ENCODE measurements at regions not wholly inside any gene's neighbourhood (a gene's known extent, or its start where the extent isn't known, plus 50 kb on each side); places are given as distances from the start of the nearest gene placed in this dataset.

GRCh38 chr10:27345455-27345920, 104.9 kb upstream of the ACBD5 start:
- intact Hi-C loops (cut with micrococcal nuclease) (no loop called here), dilution Hi-C loops (cut with MboI; ENCODE audit: extremely low pct_ligation_motif_present, low sequenced_read_pairs) (no loop called here)
- ChIA-PET CTCF (interaction anchor here (1.1 to 1.5 kb wide), 2 partner anchors 25 to 122 kb away, joined by 3 to 4 read pairs; no protein-coding TSS in a partner anchor), POLR2A (no interaction called here)
- H3K9ac ChIP-seq (replicated peaks; ENCODE audit: extremely low read depth, insufficient read depth, low read length): no peak overlapping the region
- peaks cover 4 to 11% of the 10 kb centered on the region in 2 experiments for H3K27me3 ChIP-seq (ENCODE audit: control insufficient read depth in 2 of 2, insufficient read depth in 2 of 2, low read length in 2 of 2)
- no TSS peak for BruUV-seq (replicated peaks)
- FAIRE-seq (peak; percentile 12), DNase-seq (ENCODE audit: low read depth, low spot score) (no peak)
- TF ChIP-seq JUN (IDR thresholded peaks at IDR 0.05; ENCODE audit: borderline replicate concordance, insufficient read depth, insufficient read length, low read depth) (no peak), GATA2 (IDR thresholded peaks at IDR 0.05; ENCODE audit: insufficient read depth, insufficient read length, low read depth, low read length) (no peak), FOS (IDR thresholded peaks at IDR 0.05; ENCODE audit: borderline replicate concordance, insufficient read depth, low read length) (no peak), MYC (IDR thresholded peaks at IDR 0.05; ENCODE audit: low read depth, low read length) (no peak), POLR2AphosphoS5 (IDR thresholded peaks at IDR 0.05; ENCODE audit: insufficient read depth, low read depth, low read length) (no peak), MAX (IDR thresholded peaks at IDR 0.05; ENCODE audit: insufficient read depth, insufficient read length) (no peak), CTCF (IDR thresholded peaks at IDR 0.05; ENCODE audit: extremely low read depth in 1 of 2, insufficient read depth in 1 of 2, low read depth in 1 of 2, low read length in 2 of 2) (no peak), EZH2 (IDR thresholded peaks at IDR 0.05; ENCODE audit: borderline replicate concordance, low read depth, low read length, severe bottlenecking) (no peak), POLR2A (IDR thresholded peaks at IDR 0.05; ENCODE audit: low read depth, low read length) (no peak)
- H3K9me3 ChIP-seq (replicated peaks; ENCODE audit: control insufficient read depth, insufficient read depth, low read length): no peaks in the 10 kb centered on the region
- H3K4me3 ChIP-seq (replicated peaks in 1 of 3; ENCODE audit: insufficient read depth in 1 of 3, low read depth in 1 of 3, low read length in 3 of 3): no peak overlapping the region
- no peak overlapping the region for H3K4me2 ChIP-seq (ENCODE audit: insufficient read depth, low read length)
- no peaks in the 10 kb centered on the region for H3K79me2 ChIP-seq (ENCODE audit: control insufficient read depth, insufficient read depth, low read length)
- H2AFZ ChIP-seq (ENCODE audit: low read depth, low read length): no peak overlapping the region
- no peaks in the 10 kb centered on the region for H3K9me1 ChIP-seq (replicated peaks; ENCODE audit: control insufficient read depth, extremely low read depth, insufficient read depth, low read length)
- no peaks in the 10 kb centered on the region for H4K20me1 ChIP-seq (replicated peaks; ENCODE audit: control insufficient read depth, extremely low read depth, insufficient read depth, low read length)
- no peaks in the 10 kb centered on the region for H3K36me3 ChIP-seq (ENCODE audit: control insufficient read depth in 2 of 2, extremely low read depth in 1 of 2, insufficient read depth in 2 of 2, low read length in 2 of 2)
- H3K27ac ChIP-seq (ENCODE audit: insufficient read depth, low read depth, low read length): no peak overlapping the region
- no peaks in the 10 kb centered on the region for H3K4me1 ChIP-seq (ENCODE audit: control insufficient read depth, extremely low read depth, insufficient read depth, low read length)
